Stimulated activated CD4-positive, alpha-beta T cell treated with anti-CD3 and anti-CD28 coated beads, TNF-alpha, amount 100 ng/mL, for 1 hour (primary cell): ENCODE measurements at regions not wholly inside any gene's neighbourhood (a gene's known extent, or its start where the extent isn't known, plus 50 kb on each side); places are given as distances from the start of the nearest gene placed in this dataset.
"Not testable (repeated sequence)": the region's sequence is repeated elsewhere in the genome, so short reads cannot be mapped to it uniquely, and the experiment has no call there.

Experiments used
- DNase-seq, 3 donors: peaks; one replicate each; pipeline ENCODE4 v3.0.0-alpha.2; 2020; ENCODE audit warnings: low read depth in 3 of 3, low spot score in 1 of 3

DNA sequence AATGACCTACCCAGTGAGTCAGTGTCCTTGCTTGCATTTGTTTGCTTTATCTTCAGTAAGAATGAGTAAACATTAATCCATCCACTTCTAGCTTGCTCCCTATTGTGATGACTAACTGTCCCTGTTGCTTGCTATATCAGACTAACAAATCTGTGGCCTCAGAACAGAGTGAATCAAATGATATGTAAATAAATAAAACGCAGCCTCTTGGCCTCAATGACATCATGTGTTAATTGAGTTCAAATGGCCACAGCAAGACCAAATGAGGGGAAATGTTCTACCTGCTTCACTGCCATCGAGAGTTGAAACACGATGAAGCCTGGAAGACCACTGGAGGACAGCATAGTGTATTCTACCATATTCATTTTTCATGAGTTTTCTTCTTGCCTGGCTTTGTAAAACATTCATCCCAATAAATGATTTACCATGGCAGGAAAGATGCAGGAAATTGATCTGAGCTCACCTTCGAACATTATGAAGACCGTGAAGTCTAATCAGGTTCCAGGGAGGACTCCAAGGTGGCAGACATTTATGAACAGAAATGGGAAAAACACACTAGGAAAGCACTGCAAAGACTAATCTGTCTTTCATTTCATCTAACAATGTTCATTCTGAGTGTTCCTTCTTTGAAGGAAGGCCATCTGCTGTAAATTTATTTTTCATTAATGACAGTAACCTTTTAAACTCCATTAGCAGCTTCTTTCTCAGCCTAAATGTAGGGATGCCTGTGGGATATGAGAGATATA is 1144.5 kb downstream of the TUSC7 start:
- no peak for DNase-seq

- DNase-seq = no peak
These were observed 1146.8 kb downstream of the TUSC7 start for GRCh38 chr3:117856354-117856753.

DNA sequence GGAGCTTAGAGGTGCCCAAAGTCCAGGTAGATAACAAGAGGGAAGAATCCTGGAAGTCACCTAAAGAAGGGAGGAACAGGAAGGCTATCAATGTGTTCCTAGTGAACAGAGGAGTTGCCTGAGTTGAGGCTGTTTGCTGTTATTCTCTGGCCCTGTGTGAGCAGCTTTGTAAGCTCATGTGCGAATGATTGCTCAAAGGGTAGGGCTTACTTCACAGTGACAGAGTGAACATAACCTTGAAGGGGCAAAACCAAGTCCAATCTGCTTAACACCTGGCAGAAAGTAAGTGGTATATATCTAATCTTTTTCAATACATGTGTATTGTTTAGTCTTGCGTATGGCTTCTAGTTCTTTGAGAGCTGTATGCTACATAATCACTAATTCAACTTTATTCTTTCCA is 1153.6 kb downstream of the TUSC7 start:
- DNase-seq = no peak

- DNase-seq = no peak
These were observed 1155.8 kb downstream of the TUSC7 start for GRCh38 chr3:117865338-117865737.

- no peak for DNase-seq
These were observed 1159.2 kb downstream of the TUSC7 start for GRCh38 chr3:117868766-117869165.

DNA sequence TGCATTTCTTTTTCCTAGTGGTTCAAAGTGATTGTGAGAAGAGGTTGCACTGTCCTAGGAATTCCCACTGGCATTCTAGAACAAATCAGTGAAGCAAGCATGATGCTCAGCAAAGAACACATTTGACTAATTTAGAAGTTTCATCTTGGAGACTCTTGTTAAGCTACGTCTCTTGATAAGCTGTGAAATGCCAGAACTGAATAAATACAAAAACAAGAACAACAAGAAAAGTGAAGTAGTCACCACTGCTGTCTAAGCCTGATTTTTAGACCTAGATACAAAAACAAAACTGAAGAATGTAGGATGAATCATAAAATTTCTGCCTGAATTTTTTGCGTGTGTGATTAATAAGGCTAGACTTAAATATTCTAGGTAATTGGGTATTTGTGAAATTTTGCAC is 1162.4 kb downstream of the TUSC7 start:
- no peak for DNase-seq

DNA sequence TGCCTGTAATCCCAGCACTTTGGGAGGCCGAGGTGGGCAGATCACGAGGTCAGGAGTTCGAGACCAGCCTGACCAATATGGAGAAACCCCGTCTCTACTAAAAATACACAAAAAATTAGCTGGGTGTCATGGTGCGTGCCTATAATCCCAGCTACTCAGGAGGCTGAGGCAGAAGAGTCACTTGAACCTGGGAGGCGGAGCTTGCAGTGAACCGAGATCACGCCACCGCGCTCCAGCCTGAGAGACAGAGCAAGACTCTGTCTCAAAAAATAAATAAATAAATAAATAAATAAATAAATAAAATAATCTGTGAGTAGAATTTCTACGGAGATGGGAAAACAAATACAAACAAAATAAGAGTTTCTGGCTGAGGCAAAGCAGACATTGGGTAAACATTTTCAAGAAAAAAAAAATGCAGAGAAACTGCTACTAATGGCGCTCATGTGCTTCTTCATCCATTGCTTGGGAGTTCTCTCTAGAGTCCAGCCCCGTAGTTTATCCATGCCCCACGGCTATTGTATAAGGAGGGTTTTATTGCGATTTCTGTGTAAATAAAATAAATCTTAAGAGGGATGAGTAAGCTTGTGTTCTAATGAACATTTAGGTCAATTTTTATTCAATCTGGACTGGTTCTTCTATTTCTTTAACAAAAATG is 1161.9 kb downstream of the IGSF11 start:
- DNase-seq = not testable (repeated sequence)

DNA sequence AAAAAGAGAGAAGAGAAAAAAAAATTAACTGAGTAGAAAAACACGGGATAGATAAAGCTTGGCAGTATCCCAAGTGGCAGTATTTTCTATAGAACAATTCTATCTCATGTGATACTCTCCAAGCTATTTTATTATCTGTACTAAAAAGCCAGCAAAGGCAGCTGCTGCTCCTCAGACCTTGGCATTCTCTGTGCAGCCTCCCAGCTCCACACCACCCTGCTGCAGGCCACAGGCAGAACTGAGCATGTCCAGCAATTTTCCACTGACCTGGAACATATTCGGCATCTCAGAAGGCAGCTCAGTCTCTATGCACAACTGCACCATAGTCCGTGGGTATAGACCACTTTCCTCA is 1161.4 kb downstream of the IGSF11 start:
- DNase-seq = no peak

- DNase-seq = no peak
These were observed 1160.5 kb downstream of the IGSF11 start for GRCh38 chr3:117874028-117874690.

GRCh38 chr3:117874904-117875874 is 1159.5 kb downstream of the IGSF11 start:
- DNase-seq = no peak

DNA sequence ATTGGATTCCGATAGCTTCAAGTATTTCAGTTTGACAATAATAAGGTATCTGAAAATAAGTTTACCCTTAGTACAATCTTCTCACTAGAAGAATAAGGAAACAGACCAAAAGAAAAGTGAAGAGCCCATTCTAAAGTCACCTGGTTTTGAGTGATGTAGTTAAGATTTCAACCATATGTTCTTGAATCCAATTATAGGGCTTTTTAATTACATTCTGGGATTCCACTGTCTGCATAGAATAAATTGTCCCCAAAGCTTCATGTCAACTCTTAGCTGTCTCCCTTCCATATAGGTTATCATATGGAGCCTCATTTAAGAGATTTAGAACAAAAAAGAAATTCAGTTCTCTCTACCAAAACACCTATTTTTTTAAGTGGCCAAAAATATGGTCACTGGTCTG is 1158.8 kb downstream of the IGSF11 start:
- no peak for DNase-seq

GRCh38 chr3:117880638-117881037 is 1154.0 kb downstream of the IGSF11 start:
- DNase-seq = no peak

DNA sequence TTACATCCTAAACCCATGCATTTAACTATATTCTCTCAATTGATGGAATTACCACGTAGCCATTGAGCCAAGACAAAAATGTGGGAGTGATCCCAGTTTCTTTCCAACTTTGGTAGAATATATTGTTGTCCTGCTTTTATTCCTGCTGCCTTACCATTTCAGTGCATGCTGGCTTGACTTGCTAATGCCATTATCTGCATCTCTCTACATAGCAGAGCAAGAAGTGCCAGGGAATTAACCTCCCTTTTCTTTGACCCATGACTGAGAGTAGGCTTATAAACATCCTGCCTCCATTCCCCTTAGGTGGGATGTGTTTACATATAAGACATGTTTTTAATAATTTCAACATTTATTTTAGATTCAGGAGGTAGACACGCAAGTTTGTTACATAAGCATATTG is 1153.4 kb downstream of the IGSF11 start:
- DNase-seq = no peak

- DNase-seq = no peak
These were observed 1149.6 kb downstream of the IGSF11 start for GRCh38 chr3:117885011-117885441.

DNA sequence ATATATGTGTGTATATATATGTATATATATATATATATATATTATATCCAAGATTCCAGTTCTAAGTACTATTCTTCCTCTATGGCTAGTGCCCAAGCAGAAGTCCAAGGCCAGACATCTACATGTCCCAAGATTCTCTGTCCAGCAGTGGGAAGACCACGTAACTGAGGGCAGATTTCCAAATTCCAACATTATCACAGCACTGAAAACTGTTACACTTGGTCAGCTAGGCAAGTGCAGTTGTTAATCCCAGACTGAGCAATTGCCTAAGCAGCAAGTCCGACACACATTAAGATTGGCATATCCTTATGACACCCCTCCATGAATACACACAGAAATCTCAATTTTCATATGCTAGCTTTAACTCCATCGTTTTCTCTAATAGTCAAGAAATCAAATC is 1148.5 kb downstream of the IGSF11 start:
- DNase-seq = no peak

- DNase-seq = no peak
These were observed 1147.6 kb downstream of the IGSF11 start for GRCh38 chr3:117887031-117887430.

DNA sequence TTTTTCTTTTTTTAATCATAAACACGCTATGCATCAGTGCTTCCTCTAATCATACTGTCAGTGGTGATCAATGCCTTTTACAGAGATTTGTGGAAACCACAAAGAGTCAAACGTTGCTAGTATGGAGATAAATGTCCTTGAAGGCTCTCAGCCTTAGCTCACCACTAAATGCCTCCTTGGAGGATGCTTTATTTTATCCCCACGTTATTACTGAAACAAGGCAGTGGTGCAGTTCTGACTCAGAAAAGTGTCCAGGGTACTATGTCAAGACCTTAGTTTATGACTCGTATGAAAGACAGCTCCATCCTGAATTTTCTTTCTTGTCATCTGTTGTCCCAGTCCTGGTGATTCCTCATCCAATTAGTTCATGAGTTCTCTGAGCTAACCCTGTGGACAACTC is 1146.7 kb downstream of the IGSF11 start:
- DNase-seq = no peak

DNA sequence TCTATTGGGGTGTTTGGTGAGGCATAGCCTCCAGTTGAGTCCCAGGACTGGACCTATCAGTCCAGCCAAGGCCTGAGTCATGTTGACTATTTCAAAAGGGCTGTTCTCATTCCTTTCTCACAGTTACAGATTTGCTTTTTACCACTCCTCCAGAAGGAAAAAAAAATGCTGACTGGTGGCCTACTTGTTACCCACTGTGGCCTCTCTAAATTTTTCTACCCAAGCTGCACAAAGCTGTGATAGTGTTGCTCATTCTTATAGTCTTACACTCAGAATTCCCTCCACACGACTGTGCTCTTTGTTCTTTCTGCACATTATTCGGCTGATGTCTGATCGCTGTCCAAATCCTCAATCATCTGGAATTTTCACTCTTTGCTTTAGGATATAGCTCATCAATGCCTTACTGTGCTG is 1142.2 kb downstream of the IGSF11 start:
- no peak for DNase-seq

DNA sequence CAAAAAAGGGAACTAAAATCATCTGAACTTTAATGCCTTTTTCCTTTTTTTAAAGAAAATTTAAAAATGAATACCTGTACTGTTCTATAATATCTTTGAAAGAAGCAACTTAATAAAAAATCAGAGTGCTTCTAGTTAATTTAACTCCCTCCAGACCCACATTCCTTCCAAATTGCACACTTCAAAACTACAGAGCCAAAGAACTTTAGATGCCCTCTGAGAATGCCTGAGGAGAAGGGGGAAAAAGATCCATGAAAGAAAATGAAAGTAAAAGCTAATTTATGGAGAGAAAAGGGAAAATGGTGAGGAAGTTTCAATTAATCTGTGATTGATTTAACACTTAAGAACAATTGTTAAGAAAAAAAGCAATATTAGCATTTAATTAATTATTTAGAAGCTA is 1141.6 kb downstream of the IGSF11 start:
- no peak for DNase-seq

DNA sequence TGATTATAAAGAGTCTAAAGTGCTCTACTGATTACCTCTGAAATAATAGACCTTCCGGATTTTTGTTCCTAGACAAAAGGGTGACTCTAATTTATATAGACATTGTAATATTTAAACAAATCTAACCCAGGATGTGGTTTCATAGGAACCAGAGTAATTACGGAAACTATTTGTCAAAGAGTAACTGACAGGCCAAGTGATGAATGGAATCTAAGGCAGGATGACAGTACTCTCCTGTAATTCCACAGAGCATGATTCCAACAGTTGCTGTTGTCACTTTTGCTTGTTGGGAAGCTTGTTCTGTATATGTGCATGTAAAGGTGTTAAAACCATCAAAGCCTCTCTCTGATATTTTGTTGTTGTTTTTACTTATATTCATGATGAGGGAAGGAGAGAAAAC is 1141.0 kb downstream of the IGSF11 start:
- no peak for DNase-seq
